ENCODE measurements at regions not wholly inside any gene's neighbourhood (a gene's known extent, or its start where the extent isn't known, plus 50 kb on each side); places are given as distances from the start of the nearest gene placed in this dataset.

DNA sequence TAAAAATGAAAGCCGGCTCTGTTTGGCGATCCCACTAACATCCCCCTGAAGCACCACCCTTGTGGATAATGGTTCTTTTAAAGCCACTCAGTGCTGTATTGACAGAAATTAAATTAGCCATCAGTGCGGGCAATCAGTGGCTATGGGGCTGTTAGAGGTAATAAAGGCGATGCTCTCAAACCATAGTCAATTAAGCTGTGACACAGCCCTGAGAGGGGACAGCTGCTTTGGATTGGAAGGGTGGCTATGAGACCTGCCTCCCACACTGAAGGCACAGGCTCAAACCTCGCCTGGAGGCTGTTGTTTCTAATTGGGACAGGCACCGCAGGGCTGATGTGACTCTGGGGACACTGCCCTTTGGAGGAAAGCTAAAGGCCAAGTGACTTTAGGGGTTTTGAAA lies 562.2 kb downstream of the VRK1 start:
- TF ChIP-seq CTCF (IDR thresholded peaks at IDR 0.05) (no peak), POLR2A (IDR thresholded peaks at IDR 0.05; ENCODE audit: low read depth) (no peak), EP300 (IDR thresholded peaks at IDR 0.05) (no peak)
